IMR-90 (cell line): ENCODE measurements at regions not wholly inside any gene's neighbourhood (a gene's known extent, or its start where the extent isn't known, plus 50 kb on each side); places are given as distances from the start of the nearest gene placed in this dataset.

Experiments
- ATAC-seq: fragments of 200-7000 bp; cut with Tn5 transposase; 2 replicates; pipeline ENCODE4 v1.9.1; 2020; ENCODE audit warnings: low read depth, mild to moderate bottlenecking, moderate library complexity
- BruUV-seq: library from RNA; stranded (reverse); fragments of 400-500 nt; replicated peaks from 2 replicates; lab custom pipeline; 2021; lab: Mats Ljungman, UMichigan
- CTCF ChIA-PET: fragments of 300-600 bp; formaldehyde crosslinking; extraction: SDS; loops from one replicate; lab custom pipeline; 2021; ENCODE audit warnings: antibody characterized with exemption; lab: Yijun Ruan, JAX
- POLR2A ChIA-PET: fragments of 300-600 bp; sonication (Branson Sonifier 250); formaldehyde crosslinking; loops from one replicate; lab custom pipeline; 2022; ENCODE audit warnings: antibody characterized with exemption; ENCODE audit not compliant: unreplicated experiment; lab: Charles Lee
- DNase-seq: peaks from one replicate; pipeline ENCODE4 v3.0.0; 2013
- H2AFZ ChIP-seq: replicated peaks from 2 replicates; pipeline ENCODE3; 2013; ENCODE audit warnings: low read length, mild to moderate bottlenecking; ENCODE audit not compliant: poor library complexity
- H2AK5ac ChIP-seq: 2 replicates; pipeline ENCODE4 v1.6.1; 2013; ENCODE audit warnings: low read depth, low read length, inconsistent platforms
- H2AK9ac ChIP-seq: replicated peaks from 2 replicates; pipeline ENCODE3; 2013; ENCODE audit warnings: mild to moderate bottlenecking, low read depth, low read length, moderate library complexity; ENCODE audit not compliant: poor library complexity
- H2BK120ac ChIP-seq: 2 replicates; pipeline ENCODE4 v1.6.1; 2013; ENCODE audit warnings: low read depth, low read length, inconsistent platforms
- H2BK15ac ChIP-seq: 3 replicates; pipeline ENCODE4 v1.6.1; 2013; ENCODE audit warnings: low read depth, low read length, inconsistent platforms
- H2BK20ac ChIP-seq: 2 replicates; pipeline ENCODE4 v1.6.1; 2013; ENCODE audit warnings: low read depth, mild to moderate bottlenecking, inconsistent platforms, low read length, moderate library complexity
- H2BK5ac ChIP-seq: 2 replicates; pipeline ENCODE4 v1.6.1; 2013; ENCODE audit warnings: mild to moderate bottlenecking, low read depth, low read length, inconsistent platforms; ENCODE audit not compliant: poor library complexity, severe bottlenecking
- H3K14ac ChIP-seq: replicated peaks from 2 replicates; pipeline ENCODE4 v1.6.1; 2013; ENCODE audit warnings: low read depth, low read length, inconsistent platforms
- H3K18ac ChIP-seq: 2 replicates; pipeline ENCODE4 v1.6.1; 2013; ENCODE audit warnings: low read depth, low read length, control low read depth
- H3K23ac ChIP-seq: 2 replicates; pipeline ENCODE4 v1.6.1; 2013; ENCODE audit warnings: low read depth, low read length, inconsistent platforms
- H3K27ac ChIP-seq: 2 replicates; pipeline ENCODE4 v1.5.1; 2013; ENCODE audit warnings: mild to moderate bottlenecking, control low read depth, low read length; ENCODE audit not compliant: insufficient read depth
- H3K27me3 ChIP-seq: 2 replicates; pipeline ENCODE4 v1.6.1; 2013; ENCODE audit warnings: low read length; ENCODE audit not compliant: control insufficient read depth, insufficient read depth
- H3K36me3 ChIP-seq: 2 replicates; pipeline ENCODE4 v1.6.1; 2013; ENCODE audit warnings: low read length, mixed read lengths; ENCODE audit not compliant: control insufficient read depth, insufficient read depth
- H3K4ac ChIP-seq: 2 replicates; pipeline ENCODE4 v1.6.1; 2013; ENCODE audit warnings: low read depth, low read length, inconsistent platforms
- H3K4me1 ChIP-seq: 2 replicates; pipeline ENCODE4 v1.6.1; 2013; ENCODE audit warnings: low read length, mixed read lengths; ENCODE audit not compliant: control insufficient read depth, insufficient read depth
- H3K4me2 ChIP-seq: 2 replicates; pipeline ENCODE4 v1.6.1; 2013; ENCODE audit warnings: low read depth, mild to moderate bottlenecking, control low read depth, low read length, moderate library complexity
- H3K4me3 ChIP-seq: 2 replicates; pipeline ENCODE4 v1.5.1; 2013; ENCODE audit warnings: low read depth, mild to moderate bottlenecking, control low read depth, low read length, moderate library complexity; ENCODE audit not compliant: insufficient read depth
- H3K56ac ChIP-seq: 2 replicates; pipeline ENCODE4 v1.6.1; 2013; ENCODE audit warnings: low read length, inconsistent platforms; ENCODE audit not compliant: insufficient read depth; ENCODE audit errors: extremely low read depth
- H3K79me1 ChIP-seq, 2 experiments: 2 replicates each; pipeline ENCODE4 v1.6.1; 2013; ENCODE audit warnings: low read length in 2 of 2, inconsistent platforms in 1 of 2, low read depth in 1 of 2
- H3K9ac ChIP-seq: 2 replicates; pipeline ENCODE4 v1.6.1; 2013; ENCODE audit warnings: low read depth, low read length, control low read depth
- H3K9me1 ChIP-seq: 2 replicates; pipeline ENCODE4 v1.6.1; 2013; ENCODE audit warnings: low read length, inconsistent platforms; ENCODE audit not compliant: insufficient read depth
- H3K9me3 ChIP-seq: 2 replicates; pipeline ENCODE4 v1.6.1; 2013; ENCODE audit warnings: low read length; ENCODE audit not compliant: control insufficient read depth, insufficient read depth
- H4K20me1 ChIP-seq: 2 replicates; pipeline ENCODE4 v1.6.1; 2013; ENCODE audit warnings: low read length, inconsistent platforms; ENCODE audit not compliant: insufficient read depth
- H4K5ac ChIP-seq: 2 replicates; pipeline ENCODE4 v1.6.1; 2013; ENCODE audit warnings: mild to moderate bottlenecking, low read depth, low read length, control low read depth
- H4K8ac ChIP-seq, 2 experiments: 2 replicates each; pipeline ENCODE4 v1.6.1; 2013; ENCODE audit warnings: low read depth in 2 of 2, low read length in 2 of 2, control low read depth in 1 of 2, inconsistent platforms in 1 of 2
- H4K91ac ChIP-seq: 2 replicates; pipeline ENCODE4 v1.6.1; 2013; ENCODE audit warnings: low read depth, low read length, inconsistent platforms; ENCODE audit not compliant: insufficient read depth
- BHLHE40 ChIP-seq: fragments of 150-350 bp; IDR thresholded peaks from 2 replicates; pipeline ENCODE4 v1.6.1; 2016; ENCODE audit warnings: mild to moderate bottlenecking, low read depth, low read length
- CEBPB ChIP-seq: IDR thresholded peaks from 2 replicates; pipeline ENCODE4 v1.6.1; 2012; ENCODE audit warnings: low read depth, low read length, improper control_type of control experiment
- CHD1 ChIP-seq: IDR thresholded peaks from 2 replicates; pipeline ENCODE4 v1.6.1; 2012; ENCODE audit warnings: low read depth, low read length, improper control_type of control experiment
- CTCF ChIP-seq: conservative IDR thresholded peaks from 2 replicates; pipeline ENCODE4 v1.5.1; 2012; ENCODE audit warnings: mild to moderate bottlenecking, low read depth, low read length, improper control_type of control experiment
- ELK1 ChIP-seq: fragments of 150-350 bp; IDR thresholded peaks from 2 replicates; pipeline ENCODE4 v1.6.1; 2016; ENCODE audit warnings: low read depth, mild to moderate bottlenecking, low read length, moderate library complexity, borderline replicate concordance
- FOS ChIP-seq: fragments of 150-350 bp; IDR thresholded peaks from 2 replicates; pipeline ENCODE4 v1.6.1; 2016; ENCODE audit warnings: low read depth, low read length
- MAFK ChIP-seq: IDR thresholded peaks from 2 replicates; pipeline ENCODE4 v1.6.1; 2012; ENCODE audit warnings: low read depth, low read length, improper control_type of control experiment
- MAZ ChIP-seq: IDR thresholded peaks from 2 replicates; pipeline ENCODE4 v1.6.1; 2012; ENCODE audit warnings: low read depth, mild to moderate bottlenecking, low read length, improper control_type of control experiment, moderate library complexity, borderline replicate concordance
- MXI1 ChIP-seq: IDR thresholded peaks from 2 replicates; pipeline ENCODE4 v1.6.1; 2012; ENCODE audit warnings: low read depth, mild to moderate bottlenecking, low read length, moderate library complexity, borderline replicate concordance
- NFE2L2 ChIP-seq: fragments of 150-350 bp; IDR thresholded peaks from 2 replicates; pipeline ENCODE4 v1.6.1; 2016; ENCODE audit warnings: low read depth, mild to moderate bottlenecking, low read length
- POLR2A ChIP-seq: IDR thresholded peaks from 2 replicates; pipeline ENCODE4 v1.6.1; 2012; ENCODE audit warnings: mild to moderate bottlenecking, low read depth, low read length
- RAD21 ChIP-seq: IDR thresholded peaks from 2 replicates; pipeline ENCODE4 v1.6.1; 2012; ENCODE audit warnings: low read length, improper control_type of control experiment
- RCOR1 ChIP-seq: IDR thresholded peaks from 2 replicates; pipeline ENCODE4 v1.6.1; 2012; ENCODE audit warnings: mild to moderate bottlenecking, low read length, improper control_type of control experiment; ENCODE audit not compliant: insufficient replicate concordance
- RFX5 ChIP-seq: IDR thresholded peaks from 2 replicates; pipeline ENCODE4 v1.8.0; 2012; ENCODE audit warnings: low read depth, mild to moderate bottlenecking, low read length, moderate library complexity
- SMC3 ChIP-seq: fragments of 150-350 bp; IDR thresholded peaks from 2 replicates; pipeline ENCODE4 v1.6.1; 2016; ENCODE audit warnings: low read depth, mild to moderate bottlenecking, antibody characterized with exemption, low read length, moderate library complexity
- USF2 ChIP-seq: fragments of 150-350 bp; IDR thresholded peaks from 2 replicates; pipeline ENCODE4 v1.6.1; 2017; ENCODE audit warnings: mild to moderate bottlenecking, antibody characterized with exemption, low read length, low read depth
- WGBS, 2 experiments: methylation state at CpG; one replicate each; pipeline versions ENCODE4 v1.1.5 to v1.1.7; 2013; ENCODE audit warnings: missing lambda C conversion rate in 2 of 2; ENCODE audit not compliant: insufficient read length in 1 of 2; ENCODE audit errors: extremely low coverage in 2 of 2; 5-methylcytosine and 5-hydroxymethylcytosine counted together
- dilution Hi-C: fragments of 300-500 bp; cut with HindIII; formaldehyde crosslinking; loops from one replicate; pipeline ENCODE4 v1.14.3; 2018; ENCODE audit warnings: low sequenced_read_pairs; ENCODE audit not compliant: unreplicated experiment
- in situ Hi-C: fragments of 300-500 bp; cut with MboI; formaldehyde crosslinking; loops from 3 replicates; pipeline ENCODE4 v1.14.3; 2019; ENCODE audit warnings: low sequenced_read_pairs, inconsistent platforms, mixed read lengths
- intact Hi-C: fragments of 100-400 bp; cut with micrococcal nuclease; formaldehyde crosslinking; loops from 2 replicates; pipeline ENCODE4 v1.10.0; 2022

- no peak overlapping the region for H3K27ac ChIP-seq
These were observed 329.6 kb downstream of the SEC14L1 start for GRCh38 chr17:77470330-77470786.

More at GRCh38 chr17:77470330-77470786, 329.6 kb downstream of the SEC14L1 start:
- DNase-seq (no peak), ATAC-seq (no peak)
- peak overlapping the region; percentile 34 for H2BK5ac ChIP-seq
- H2AFZ ChIP-seq: no peak overlapping the region
- H3K4me1 ChIP-seq: peaks cover 63% of the 10 kb centered on the region
- H3K9ac ChIP-seq: no peak overlapping the region
- H3K18ac ChIP-seq: no peak overlapping the region
- peak overlapping the region; percentile 13; the same call in 1 of the 2 replicates for H2BK120ac ChIP-seq
- dilution Hi-C loops: no loop called here
- no peak overlapping the region for H2AK9ac ChIP-seq
- peak overlapping the region; percentile 36; the same call in 1 of the 2 replicates for H3K23ac ChIP-seq
- H3K4ac ChIP-seq: peak overlapping the region; percentile 33; the same call in 1 of the 2 replicates
- no peak for TF ChIP-seq MXI1
- TF ChIP-seq MAFK: no peak
- no peak for TF ChIP-seq NFE2L2
- no peak for TF ChIP-seq FOS
- TF ChIP-seq USF2: no peak
- TF ChIP-seq BHLHE40: no peak
- no peak for TF ChIP-seq MAZ
- TF ChIP-seq RAD21: no peak
- TF ChIP-seq POLR2A: no peak
- TF ChIP-seq SMC3: no peak
- TF ChIP-seq RFX5: no peak
- no peak for TF ChIP-seq CHD1
- TF ChIP-seq RCOR1: no peak
- TF ChIP-seq CTCF: no peak
- TF ChIP-seq CEBPB: no peak
- TF ChIP-seq ELK1: no peak
- in situ Hi-C loops: no loop called here
- H4K8ac ChIP-seq: peak overlapping the region; percentile 12 to 55; a peak in 2 of 4 replicates
- TSS peak; percentile 14 for BruUV-seq
- H3K9me1 ChIP-seq: peaks cover 62% of the 10 kb centered on the region
- peaks cover 15% of the 10 kb centered on the region; the same call in 1 of the 2 replicates for H3K36me3 ChIP-seq
- H4K91ac ChIP-seq: peak overlapping the region; percentile 48; the same call in 1 of the 2 replicates
- H3K14ac ChIP-seq: 0 out of 2 replicates have a peak overlapping the region, but pooled peaks have one; percentile 26
- H2AK5ac ChIP-seq: peak overlapping the region; percentile 63
- POLR2A ChIA-PET: no interaction called here
- intact Hi-C loops: no loop called here
- H2BK20ac ChIP-seq: no peak overlapping the region
- no peaks in the 10 kb centered on the region for H3K27me3 ChIP-seq
- no peak overlapping the region for H3K4me3 ChIP-seq
- no peak overlapping the region; the same call in 1 of the 2 replicates for H3K56ac ChIP-seq
- peaks cover 98% of the 10 kb centered on the region for H4K20me1 ChIP-seq
- CTCF ChIA-PET: no interaction called here
- H3K79me1 ChIP-seq: peaks cover 45 to 99% of the 10 kb centered on the region in 2 experiments
- H4K5ac ChIP-seq: no peak overlapping the region
- 96% methylated on average over 3 of the region's 3 CpGs; no CpG with 5 or more reads in 1 of the 2 experiments for WGBS, 2 experiments
- H3K4me2 ChIP-seq: no peak overlapping the region
- H3K9me3 ChIP-seq: no peaks in the 10 kb centered on the region
- H2BK15ac ChIP-seq: no peak overlapping the region
